ENCODE measurements at regions not wholly inside any gene's neighbourhood (a gene's known extent, or its start where the extent isn't known, plus 50 kb on each side); places are given as distances from the start of the nearest gene placed in this dataset.

DNA sequence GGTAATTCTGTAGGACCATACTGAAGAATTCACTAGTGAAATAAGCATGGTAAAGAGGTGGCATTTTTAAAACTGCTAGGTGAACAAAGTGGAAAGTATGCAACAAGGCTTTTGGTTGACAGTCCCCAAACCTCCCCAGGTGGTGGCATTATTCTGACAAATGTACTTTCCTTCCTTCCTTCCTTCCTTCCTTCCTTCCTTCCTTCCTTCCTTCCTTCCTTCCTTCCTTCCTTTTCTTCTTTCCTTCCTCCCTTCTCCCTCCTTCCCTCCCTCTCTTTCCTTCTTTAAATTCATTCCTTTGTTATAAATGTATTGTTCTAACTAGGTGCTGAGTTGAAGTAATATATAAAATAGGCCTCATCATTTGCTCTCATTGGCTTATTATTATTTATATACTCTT lies 284.7 kb upstream of the ANO5 start:
- Histone ChIP-seq H3K9me3 (replicated peaks in 1 of 2; ENCODE audit: control insufficient read depth in 1 of 2, insufficient read depth in 1 of 2, low read length in 2 of 2) (no peaks in the 10 kb centered on the region), H4K20me1 (ENCODE audit: insufficient read depth, low read length) (no peaks in the 10 kb centered on the region), H3K4me2 (replicated peaks; ENCODE audit: extremely low read depth, low read length, poor library complexity, severe bottlenecking) (no peak overlapping the region), H3K27ac (ENCODE audit: low read depth in 1 of 2, low read length in 2 of 2) (no peak overlapping the region), H3K4me1 (ENCODE audit: control insufficient read depth in 1 of 2, insufficient read depth in 2 of 2, low read length in 2 of 2) (peaks cover 36 to 51% of the 10 kb centered on the region in 2 donors), H3K79me2 (ENCODE audit: insufficient read depth, low read length) (no peaks in the 10 kb centered on the region), H3K27me3 (ENCODE audit: control insufficient read depth in 2 of 2, insufficient read depth in 2 of 2, low read length in 2 of 2) (no peaks in the 10 kb centered on the region), H3K9ac (ENCODE audit: insufficient read depth, low read length, poor library complexity, severe bottlenecking) (no peak overlapping the region), H2AFZ (ENCODE audit: insufficient read depth, low read depth, low read length, poor library complexity, severe bottlenecking) (no peak overlapping the region), H3K36me3 (replicated peaks in 1 of 2; ENCODE audit: control insufficient read depth in 1 of 2, insufficient read depth in 2 of 2, low read length in 2 of 2) (no peaks in the 10 kb centered on the region), H3K4me3 (replicated peaks in 1 of 3; ENCODE audit: low read depth in 2 of 3, low read length in 3 of 3) (no peak overlapping the region)
- Mint-ChIP-seq H3K4me1 (peaks cover 41% of the 10 kb centered on the region), H3K27me3 (ENCODE audit: low read depth in 3 of 3) (peaks cover 0 to 2% (median 0%) of the 10 kb centered on the region in 3 donors), H3K27ac (peak overlapping the region in 1 of 7 donors; percentile 45), H3K4me3 (no peak overlapping the region), H3K9me3 (peaks cover 0 to 4% (median 0%) of the 10 kb centered on the region in 7 donors), H3K36me3 (no peaks in the 10 kb centered on the region)
- DNase-seq, result no peak
- intact Hi-C loops (cut with micrococcal nuclease), result no loop called here
- TF ChIP-seq, protein P1, sequence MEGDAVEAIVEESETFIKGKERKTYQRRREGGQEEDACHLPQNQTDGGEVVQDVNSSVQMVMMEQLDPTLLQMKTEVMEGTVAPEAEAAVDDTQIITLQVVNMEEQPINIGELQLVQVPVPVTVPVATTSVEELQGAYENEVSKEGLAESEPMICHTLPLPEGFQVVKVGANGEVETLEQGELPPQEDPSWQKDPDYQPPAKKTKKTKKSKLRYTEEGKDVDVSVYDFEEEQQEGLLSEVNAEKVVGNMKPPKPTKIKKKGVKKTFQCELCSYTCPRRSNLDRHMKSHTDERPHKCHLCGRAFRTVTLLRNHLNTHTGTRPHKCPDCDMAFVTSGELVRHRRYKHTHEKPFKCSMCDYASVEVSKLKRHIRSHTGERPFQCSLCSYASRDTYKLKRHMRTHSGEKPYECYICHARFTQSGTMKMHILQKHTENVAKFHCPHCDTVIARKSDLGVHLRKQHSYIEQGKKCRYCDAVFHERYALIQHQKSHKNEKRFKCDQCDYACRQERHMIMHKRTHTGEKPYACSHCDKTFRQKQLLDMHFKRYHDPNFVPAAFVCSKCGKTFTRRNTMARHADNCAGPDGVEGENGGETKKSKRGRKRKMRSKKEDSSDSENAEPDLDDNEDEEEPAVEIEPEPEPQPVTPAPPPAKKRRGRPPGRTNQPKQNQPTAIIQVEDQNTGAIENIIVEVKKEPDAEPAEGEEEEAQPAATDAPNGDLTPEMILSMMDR (IDR thresholded peaks at IDR 0.05), result no peak

DNA sequence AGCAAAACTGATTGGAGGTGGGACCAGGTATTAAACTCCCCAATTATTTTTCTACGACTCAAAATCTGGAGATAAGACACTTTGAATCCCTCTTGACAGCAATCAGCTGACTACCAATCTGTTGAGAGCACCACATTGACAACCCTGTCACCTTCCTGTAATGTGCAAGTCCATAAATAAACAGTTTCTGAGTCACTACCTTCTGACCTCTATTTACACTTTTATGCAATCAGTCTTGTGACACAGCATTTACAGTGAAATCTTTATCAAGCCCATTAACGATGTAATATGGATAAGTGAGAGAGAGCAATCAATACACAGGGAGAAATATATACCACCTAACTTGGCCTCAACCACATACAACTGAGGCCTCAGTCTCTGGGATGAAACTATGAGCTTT lies 283.7 kb upstream of the ANO5 start:
- Mint-ChIP-seq H3K27me3 (ENCODE audit: low read depth in 3 of 3) (peaks cover 0 to 2% (median 0%) of the 10 kb centered on the region in 3 donors), H3K9me3 (peaks cover 0 to 1% (median 0%) of the 10 kb centered on the region in 7 donors), H3K36me3 (no peaks in the 10 kb centered on the region), H3K4me3 (peak overlapping the region in 1 of 2 donors; percentile 36), H3K4me1 (peaks cover 42% of the 10 kb centered on the region), H3K27ac (peak overlapping the region in 5 of 7 donors; percentile 15 to 87 (median 66))
- Histone ChIP-seq H3K27me3 (ENCODE audit: control insufficient read depth in 2 of 2, insufficient read depth in 2 of 2, low read length in 2 of 2) (no peaks in the 10 kb centered on the region), H3K36me3 (replicated peaks in 1 of 2; ENCODE audit: control insufficient read depth in 1 of 2, insufficient read depth in 2 of 2, low read length in 2 of 2) (no peaks in the 10 kb centered on the region), H3K79me2 (ENCODE audit: insufficient read depth, low read length) (no peaks in the 10 kb centered on the region), H2AFZ (ENCODE audit: insufficient read depth, low read depth, low read length, poor library complexity, severe bottlenecking) (no peak overlapping the region), H4K20me1 (ENCODE audit: insufficient read depth, low read length) (no peaks in the 10 kb centered on the region), H3K4me1 (ENCODE audit: control insufficient read depth in 1 of 2, insufficient read depth in 2 of 2, low read length in 2 of 2) (peaks cover 36 to 51% of the 10 kb centered on the region in 2 donors), H3K27ac (ENCODE audit: low read depth in 1 of 2, low read length in 2 of 2) (peak overlapping the region in 1 of 2 donors; percentile 30), H3K9ac (ENCODE audit: insufficient read depth, low read length, poor library complexity, severe bottlenecking) (no peak overlapping the region), H3K4me3 (replicated peaks in 1 of 3; ENCODE audit: low read depth in 2 of 3, low read length in 3 of 3) (no peak overlapping the region), H3K4me2 (replicated peaks; ENCODE audit: extremely low read depth, low read length, poor library complexity, severe bottlenecking) (no peak overlapping the region), H3K9me3 (replicated peaks in 1 of 2; ENCODE audit: control insufficient read depth in 1 of 2, insufficient read depth in 1 of 2, low read length in 2 of 2) (no peaks in the 10 kb centered on the region)
- no CpG with 5 or more reads among the region's 2 CpGs for WGBS (ENCODE audit: insufficient coverage)
- DNase-seq, result peak; percentile 28 to 77 (median 41)
- intact Hi-C loops (cut with micrococcal nuclease), result no loop called here
- TF ChIP-seq, protein P1 (IDR thresholded peaks at IDR 0.05), result no peak

Measured in CD14-positive monocyte (primary cell).